GM19463 (cell line): ENCODE measurements at regions not wholly inside any gene's neighbourhood (a gene's known extent, or its start where the extent isn't known, plus 50 kb on each side); places are given as distances from the start of the nearest gene placed in this dataset.

Source experiments
- ATAC-seq: cut with Tn5 transposase; IDR thresholded peaks from one replicate; pipeline ENCODE4 v1.9.1; 2021; ENCODE audit warnings: mild to moderate bottlenecking, moderate library complexity; ENCODE audit not compliant: unreplicated experiment

DNA sequence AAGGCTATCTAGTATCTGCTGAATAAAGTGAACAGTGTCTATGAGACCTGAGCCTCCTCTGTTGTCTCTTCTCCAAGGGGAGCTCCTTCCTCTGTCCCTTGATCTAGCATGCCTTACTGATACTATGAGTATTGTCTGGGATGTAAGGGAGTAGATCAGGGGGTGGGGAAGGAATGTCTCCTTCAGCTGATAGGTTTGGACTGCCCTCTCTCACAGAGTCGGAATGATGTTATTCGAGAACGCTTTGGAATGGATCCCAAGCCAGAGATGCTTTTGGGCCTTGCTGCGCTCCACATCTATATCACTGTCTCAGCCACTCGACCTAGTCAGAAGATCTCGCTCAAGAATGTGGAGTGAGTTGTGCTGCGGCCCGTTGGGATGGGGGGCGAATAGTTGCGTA, 68.3 kb upstream of the PRPS1 start:
- ATAC-seq = no peak

DNA sequence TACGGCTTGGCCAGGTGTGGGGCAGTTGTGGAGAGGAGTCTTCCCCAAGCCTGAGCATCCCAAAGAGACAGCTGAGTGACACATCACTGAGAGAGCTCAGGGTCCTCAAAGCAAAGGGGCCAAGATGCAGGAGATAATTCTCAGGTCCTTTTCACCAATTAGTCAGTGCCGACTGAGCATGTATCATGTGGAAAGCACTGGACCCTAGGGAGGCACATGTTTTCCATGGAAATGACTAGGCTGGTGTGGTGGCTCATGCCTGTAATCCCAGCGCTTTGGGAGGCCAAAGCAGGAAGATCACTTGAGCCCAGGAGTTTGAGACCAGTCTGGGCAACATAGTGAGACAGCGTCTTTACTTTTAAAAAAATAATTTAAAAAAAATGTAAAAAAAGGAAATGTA, 67.3 kb upstream of the PRPS1 start:
- no peak for ATAC-seq

DNA sequence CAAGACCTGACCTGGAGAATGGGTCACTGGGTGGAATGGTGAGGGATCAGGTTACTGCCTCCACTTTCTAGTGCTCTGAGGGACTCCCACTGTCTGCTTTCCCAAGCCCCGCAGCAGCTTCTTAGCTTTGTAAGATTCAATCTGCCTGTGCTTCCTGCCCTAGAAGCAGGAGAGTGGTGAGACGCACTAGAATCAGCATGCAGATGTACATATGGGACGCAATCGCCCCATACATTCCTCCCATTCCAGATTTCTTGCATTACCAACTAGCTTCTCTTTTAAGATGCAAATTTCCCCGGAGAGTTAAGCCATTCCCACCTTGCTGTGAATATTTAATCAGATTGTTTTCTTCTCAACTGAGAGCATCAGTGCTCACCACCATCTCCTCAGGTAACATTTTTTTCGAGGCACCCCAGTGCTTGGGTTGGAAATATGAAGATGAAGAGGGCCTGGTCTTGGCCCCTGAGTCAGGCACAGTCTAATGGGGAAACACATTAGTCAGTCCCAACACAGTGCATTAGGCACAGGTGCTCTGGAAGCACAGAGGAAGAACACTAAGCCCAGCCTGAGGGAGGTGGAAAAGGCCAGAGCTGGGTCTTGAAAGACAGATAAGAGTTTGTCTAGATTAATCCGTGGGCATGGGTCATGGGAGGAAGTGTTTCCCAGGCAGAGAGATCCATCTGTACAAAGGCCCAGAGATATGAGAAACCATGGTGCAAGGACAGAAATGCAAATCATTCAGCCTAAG, 66.7 kb upstream of the PRPS1 start:
- no peak for ATAC-seq

DNA sequence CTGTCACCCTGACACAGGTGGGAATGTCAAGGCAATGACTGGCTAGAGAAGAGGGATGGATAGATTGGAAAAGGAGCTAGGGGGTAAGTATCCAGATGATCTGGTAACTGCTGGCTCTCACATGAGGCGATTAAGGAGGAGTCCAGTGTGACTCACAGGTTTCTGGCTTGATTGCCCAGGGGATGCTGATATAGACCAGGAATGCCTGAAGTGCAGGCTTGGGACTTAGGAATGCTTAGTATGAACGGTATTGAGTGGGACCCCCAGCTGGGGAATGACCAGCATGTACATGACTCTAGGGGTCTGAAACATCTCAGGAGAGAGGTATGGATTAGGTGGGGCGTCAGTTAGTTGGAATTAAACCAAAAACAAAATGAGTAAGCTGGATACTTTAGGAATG, 65.8 kb upstream of the PRPS1 start:
- ATAC-seq = no peak

DNA sequence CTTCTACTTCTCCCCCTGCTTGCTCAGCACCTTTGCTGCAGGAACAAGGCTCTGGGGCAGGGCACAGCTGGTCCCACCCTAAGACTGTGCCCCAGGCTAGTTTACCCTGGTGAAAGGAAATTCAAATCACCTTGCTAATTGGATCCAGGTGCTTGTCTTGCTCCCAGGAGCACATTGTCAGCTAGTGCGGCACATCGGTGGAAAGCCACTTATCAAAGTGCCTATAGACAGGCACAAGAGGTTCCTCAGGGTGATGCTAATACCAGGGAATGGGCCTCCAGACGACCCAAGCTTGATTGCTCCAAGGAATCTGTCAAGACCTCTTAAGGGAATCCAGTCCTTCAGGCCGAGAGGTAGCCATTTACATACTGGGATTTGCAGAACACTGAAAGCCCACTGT, 64.5 kb upstream of the PRPS1 start:
- no peak for ATAC-seq

DNA sequence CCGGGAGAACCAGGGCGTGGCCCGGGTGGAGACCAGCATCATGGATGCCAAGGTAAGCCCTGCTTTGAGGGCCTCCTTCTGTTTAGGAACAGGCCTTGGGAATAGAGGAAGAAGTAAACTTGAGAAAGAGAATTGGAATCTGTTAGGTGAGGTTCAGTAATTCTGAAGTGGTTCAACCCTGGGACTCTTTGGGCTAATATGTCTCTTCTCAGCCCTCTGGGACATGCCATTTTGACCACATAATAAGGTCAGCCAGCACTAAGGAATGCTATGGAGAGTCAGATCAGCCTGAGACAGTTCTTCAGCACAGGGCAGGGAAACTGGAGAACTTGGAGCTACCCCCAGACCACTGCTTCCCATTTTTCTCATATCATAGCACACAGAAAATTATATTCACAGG, 63.3 kb upstream of the PRPS1 start:
- no peak for ATAC-seq

DNA sequence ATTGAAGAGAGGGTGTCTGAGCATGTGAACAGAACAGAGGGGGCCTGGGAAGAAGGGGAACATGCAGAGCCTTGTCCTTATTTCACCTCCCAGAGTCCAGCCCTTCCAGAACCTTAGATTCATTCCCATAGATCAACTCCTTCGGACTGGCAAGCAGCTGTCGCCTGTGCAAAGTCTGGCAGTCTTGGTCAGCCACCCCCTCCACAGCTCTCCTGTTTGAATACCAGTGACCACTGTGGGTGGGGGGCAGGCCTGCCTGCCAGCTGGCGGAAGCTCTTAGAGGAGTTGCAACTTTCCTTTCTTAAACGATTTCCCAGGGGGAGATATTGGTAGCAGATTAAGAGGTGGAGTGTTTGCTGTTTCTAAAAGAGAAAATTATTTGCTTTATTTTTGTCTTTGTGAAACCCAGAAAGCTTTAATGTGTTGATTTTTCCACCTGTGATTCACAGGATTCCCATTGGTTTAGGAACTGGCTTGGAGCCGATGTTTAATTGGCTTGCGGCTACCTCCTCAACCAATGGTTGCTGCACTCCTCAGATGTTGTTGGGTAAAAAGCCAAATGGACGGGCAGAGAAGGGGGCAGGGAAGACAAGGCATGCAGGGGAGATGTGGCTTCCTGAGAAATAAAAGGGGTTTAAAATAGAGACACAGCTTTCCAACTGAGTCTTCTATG, 62.2 kb upstream of the PRPS1 start:
- no peak for ATAC-seq

DNA sequence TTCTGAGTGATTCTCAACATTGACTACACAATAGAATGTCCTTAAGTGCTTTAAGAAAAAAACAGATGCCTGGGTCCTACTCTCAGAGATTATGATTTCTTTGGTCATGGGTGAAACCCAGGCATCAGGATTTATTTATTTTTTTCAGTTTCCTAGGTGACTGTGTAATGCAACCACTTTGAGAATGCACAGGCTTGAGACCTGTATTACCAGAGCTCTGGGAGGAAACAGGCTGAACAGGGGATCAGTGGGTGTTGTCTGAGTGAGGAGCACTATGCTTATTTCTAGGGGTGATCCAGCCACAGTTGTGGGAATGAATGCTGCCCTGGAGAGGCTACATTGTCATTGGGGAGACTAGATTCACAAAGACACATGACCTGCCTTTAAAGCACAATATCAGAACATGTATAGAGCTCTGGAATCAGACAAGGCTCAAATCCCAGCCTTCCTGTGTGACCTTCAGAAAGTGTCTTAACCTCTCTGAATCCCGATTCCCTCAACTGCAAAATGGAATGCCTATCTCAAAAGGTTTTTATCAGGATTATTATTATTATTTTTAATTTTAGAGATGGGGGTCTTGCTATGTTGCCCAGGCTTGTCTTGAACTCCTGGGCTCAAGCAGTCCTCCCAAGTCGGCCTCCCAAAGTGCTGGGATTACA, 61.6 kb upstream of the PRPS1 start:
- ATAC-seq = no peak

DNA sequence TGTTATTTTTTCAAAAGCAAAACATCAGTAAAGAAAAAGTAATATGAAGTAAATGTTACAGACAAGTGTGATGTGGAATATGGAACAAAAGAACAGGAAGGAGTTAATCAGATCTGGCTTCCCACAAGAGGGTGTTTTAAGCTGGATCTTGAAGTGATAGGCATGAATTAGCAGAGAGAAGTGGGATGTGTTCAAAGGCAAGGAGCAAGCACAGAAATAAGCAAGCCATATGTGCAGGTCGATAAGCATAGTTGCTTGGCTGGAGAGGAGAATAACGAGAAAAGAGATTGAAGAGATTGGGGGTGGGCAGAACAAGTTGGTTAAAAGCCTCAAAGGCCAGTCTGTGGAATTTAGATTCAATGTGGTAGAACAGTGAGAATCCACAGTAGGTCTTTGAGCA, 60.9 kb upstream of the PRPS1 start:
- no peak for ATAC-seq

DNA sequence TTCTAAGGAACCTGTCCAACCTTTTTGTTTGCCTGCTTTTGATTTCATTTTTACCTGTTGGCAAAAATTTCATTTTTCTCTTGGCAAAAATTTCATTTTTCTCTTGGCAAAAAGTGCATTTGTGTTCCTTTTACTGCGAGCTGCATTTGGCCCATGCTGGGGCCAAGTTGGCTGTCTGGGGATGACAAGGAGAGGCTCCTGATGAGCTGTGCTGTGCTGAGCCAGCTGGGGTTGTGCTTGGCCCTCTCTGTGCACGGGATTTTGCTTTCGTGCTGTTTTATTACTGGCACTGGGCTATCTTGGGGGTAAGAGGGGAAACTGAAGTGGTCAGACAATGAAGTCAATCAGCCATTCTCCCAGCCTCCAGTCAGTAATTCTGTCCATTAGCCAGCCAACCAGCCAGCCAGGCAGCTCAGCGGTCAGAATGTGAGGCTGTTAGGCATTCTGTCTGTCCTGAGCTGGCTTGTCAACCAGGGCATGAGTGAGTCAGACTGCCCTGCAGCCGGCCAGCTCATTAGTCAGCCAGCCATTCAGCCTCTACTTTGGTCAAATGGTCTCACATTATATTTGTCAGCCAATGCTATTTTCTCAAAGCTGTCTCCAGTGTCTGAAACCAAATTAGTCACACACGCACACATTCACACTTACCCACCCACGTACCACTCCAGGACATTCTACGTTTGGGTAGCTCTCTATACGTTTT, 56.9 kb upstream of the PRPS1 start:
- ATAC-seq = peak; percentile 49

DNA sequence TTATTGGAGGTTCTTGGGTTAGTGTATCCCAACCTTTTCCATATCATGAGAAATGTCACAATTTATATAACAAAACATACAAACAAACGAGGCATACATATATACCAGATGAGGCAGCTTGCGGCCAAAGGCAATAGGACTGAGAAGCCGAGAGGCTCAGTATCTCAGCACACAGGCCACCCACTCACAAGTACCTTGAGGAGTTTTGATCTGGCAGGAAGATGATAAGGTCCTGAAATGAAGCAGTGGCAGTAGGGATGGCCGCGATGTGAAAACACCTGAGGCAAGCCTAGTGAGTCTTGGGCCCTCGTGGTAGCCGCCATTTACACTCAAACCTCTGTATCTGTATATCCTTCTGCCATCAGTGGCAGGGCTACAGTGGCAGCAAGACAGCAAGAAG, 55.3 kb upstream of the PRPS1 start:
- ATAC-seq = no peak

DNA sequence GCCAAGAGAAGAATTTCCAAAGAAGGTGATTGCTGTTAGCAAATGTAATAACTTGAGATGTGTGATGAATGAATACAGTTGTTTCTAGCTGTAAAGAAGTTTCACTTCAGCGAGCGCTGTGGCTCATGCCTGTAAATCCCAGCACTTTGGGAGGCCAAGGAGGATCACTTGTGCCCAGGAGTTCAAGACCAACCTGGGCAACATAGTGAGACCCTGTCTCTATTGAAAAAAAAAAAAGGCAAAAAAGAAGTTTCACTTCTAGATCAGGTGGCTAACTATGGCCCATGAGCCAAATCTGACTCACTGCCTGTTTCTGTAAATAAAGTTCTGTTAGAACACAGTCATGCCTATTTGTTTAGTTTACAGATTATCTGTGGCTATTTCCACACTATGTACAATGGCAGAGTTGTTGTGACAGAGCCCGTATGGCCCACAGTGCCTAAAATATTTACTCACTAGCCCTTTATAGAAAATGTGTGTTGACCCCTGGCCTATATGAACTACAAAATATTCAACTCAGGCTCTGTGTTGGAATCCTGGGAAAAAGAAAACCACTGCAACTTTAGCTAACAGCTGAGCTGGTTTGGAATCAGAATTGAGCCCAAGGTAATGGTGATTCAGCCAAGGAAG, 54.1 kb upstream of the PRPS1 start:
- ATAC-seq = no peak

DNA sequence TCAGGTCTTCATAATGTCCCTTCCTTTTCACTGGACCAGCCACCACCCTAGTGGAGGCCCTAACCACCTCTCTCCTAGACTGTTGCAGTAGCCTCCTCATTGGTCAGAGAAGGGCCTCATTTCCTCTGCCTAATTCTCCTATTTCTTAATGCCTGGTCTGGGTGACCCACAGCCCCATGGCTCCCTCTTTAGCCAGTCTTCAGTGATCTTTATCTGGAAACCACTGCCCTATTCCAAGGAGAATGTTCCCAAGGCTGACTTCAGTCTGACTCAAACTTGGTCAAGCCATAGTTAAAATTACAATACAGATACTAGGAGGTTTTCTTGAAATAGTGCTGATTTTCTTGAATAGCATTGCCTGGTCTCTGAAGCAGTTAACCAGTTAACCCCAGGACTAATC, 53.6 kb upstream of the PRPS1 start:
- ATAC-seq = no peak

DNA sequence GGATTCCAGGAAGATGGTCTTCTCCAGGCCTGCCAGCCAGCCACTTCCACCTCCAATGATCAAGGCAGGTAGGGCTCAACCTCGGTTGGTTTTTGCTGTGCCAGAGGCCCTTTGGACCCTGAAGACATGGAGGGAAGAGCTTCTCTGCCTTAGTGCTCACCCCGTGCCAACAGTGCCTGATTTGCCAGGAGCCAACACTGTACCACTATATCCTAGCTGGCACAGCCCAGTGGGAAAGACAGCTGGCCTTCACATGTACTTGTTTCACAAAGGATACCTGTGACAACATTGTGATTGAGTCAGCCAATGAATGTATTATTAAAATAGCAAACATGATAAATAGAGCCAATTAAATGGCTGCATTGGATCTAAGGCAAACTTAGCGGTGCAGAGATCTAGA, 51.9 kb upstream of the PRPS1 start:
- ATAC-seq = no peak

DNA sequence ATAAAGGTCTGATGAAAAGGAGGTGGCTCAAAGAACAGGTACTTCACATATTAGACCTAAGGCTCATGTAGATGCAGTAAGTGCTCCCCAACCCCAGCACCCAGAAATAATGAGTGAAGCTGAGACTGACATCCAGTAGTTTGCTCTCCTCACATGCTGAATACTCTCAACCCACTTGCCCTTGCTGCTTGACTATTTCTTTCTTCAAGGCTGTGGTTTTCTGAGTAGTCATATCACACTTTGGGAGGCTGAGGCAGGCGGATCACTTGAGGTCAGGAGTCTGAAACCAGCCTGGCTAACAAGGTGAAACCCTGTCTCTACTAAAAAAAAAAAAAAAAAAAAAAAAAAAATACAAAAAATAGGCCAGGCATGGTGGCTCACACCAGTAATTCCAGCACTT, 51.5 kb upstream of the PRPS1 start:
- peak; percentile 78 for ATAC-seq

DNA sequence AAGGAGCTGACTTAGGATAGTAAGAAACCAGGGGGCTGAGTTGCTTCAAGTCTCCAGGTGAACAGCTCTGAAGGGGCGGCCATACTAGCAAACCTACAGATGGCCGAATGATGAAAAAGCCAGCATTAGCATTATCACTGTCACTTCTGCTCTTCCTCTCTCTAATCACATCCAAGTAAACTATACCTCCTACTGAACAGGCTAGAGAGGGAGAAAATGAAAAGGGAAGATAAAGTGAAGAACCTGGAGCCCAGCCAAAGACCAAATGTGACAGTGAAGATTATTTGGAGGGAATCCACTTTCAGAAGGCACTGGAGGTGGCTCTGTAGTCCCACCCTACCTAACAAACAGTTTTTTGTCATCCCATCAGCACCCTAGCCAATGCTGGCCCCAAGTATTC, 50.4 kb upstream of the PRPS1 start:
- ATAC-seq = no peak
